22Rv1 (cell line): ENCODE measurements at regions not wholly inside any gene's neighbourhood (a gene's known extent, or its start where the extent isn't known, plus 50 kb on each side); places are given as distances from the start of the nearest gene placed in this dataset.

Experiments used
- ZFX ChIP-seq: fragments of 450-650 bp; IDR thresholded peaks from 2 replicates; pipeline ENCODE4 v1.6.1; 2017; ENCODE audit warnings: antibody characterized with exemption, borderline replicate concordance
- TF ChIP-seq, protein P1 (sequence below): fragments of 450-650 bp; IDR thresholded peaks from 2 replicates; pipeline ENCODE4 v1.5.1; 2017; ENCODE audit warnings: mild to moderate bottlenecking

DNA sequence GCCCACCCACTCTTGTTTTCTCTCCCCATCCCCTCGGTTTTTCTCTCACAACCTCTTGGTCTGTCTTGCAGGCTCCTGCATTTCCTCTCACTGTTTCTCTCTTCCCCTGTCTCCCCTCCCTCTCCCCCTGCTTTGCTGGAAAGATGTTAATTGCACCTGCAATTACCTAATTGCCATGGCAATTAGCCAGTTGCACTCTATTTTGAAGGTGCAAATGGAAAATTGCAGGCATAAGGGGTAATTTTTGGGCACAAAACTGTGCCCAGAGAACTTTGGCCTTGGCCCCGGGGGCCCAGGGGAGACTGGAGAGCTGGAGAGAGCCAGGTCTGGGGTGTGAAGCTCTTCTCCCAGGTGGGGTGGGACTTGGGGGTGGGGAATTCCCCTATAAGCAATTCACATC is 164.5 kb upstream of the TLE3 start:
- TF ChIP-seq, protein P1, sequence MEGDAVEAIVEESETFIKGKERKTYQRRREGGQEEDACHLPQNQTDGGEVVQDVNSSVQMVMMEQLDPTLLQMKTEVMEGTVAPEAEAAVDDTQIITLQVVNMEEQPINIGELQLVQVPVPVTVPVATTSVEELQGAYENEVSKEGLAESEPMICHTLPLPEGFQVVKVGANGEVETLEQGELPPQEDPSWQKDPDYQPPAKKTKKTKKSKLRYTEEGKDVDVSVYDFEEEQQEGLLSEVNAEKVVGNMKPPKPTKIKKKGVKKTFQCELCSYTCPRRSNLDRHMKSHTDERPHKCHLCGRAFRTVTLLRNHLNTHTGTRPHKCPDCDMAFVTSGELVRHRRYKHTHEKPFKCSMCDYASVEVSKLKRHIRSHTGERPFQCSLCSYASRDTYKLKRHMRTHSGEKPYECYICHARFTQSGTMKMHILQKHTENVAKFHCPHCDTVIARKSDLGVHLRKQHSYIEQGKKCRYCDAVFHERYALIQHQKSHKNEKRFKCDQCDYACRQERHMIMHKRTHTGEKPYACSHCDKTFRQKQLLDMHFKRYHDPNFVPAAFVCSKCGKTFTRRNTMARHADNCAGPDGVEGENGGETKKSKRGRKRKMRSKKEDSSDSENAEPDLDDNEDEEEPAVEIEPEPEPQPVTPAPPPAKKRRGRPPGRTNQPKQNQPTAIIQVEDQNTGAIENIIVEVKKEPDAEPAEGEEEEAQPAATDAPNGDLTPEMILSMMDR: no peak
- TF ChIP-seq ZFX: no peak
